HepG2 (cell line): ENCODE measurements at regions not wholly inside any gene's neighbourhood (a gene's known extent, or its start where the extent isn't known, plus 50 kb on each side); places are given as distances from the start of the nearest gene placed in this dataset.

ENCODE experiments used
- AGO1 ChIP-seq: fragments of 200-400 bp; formaldehyde crosslinking; IDR thresholded peaks from 2 replicates; pipeline ENCODE4 v1.6.1; 2017; ENCODE audit warnings: mild to moderate bottlenecking, low read depth, low read length, moderate library complexity; ENCODE audit not compliant: poor library complexity, severe bottlenecking
- ATF3 ChIP-seq: sonication (generic); formaldehyde crosslinking; IDR thresholded peaks from 2 replicates; pipeline ENCODE4 v1.4.0; 2020; ENCODE audit warnings: missing genetic modification reagents
- JUNB ChIP-seq: sonication (generic); formaldehyde crosslinking; IDR thresholded peaks from 2 replicates; pipeline ENCODE4 v1.8.0; 2022; ENCODE audit warnings: missing genetic modification reagents, mild to moderate bottlenecking, borderline replicate concordance
- NCOA2 ChIP-seq: sonication (generic); formaldehyde crosslinking; IDR thresholded peaks from 2 replicates; pipeline ENCODE4 v1.8.0; 2022; ENCODE audit warnings: inconsistent platforms
- RBAK ChIP-seq: sonication (generic); formaldehyde crosslinking; IDR thresholded peaks from 2 replicates; pipeline ENCODE4 v1.5.1; 2020; ENCODE audit warnings: mild to moderate bottlenecking, missing genetic modification reagents
- RCOR2 ChIP-seq: IDR thresholded peaks from 2 replicates; pipeline ENCODE4 v1.6.1; 2016; ENCODE audit warnings: missing biosample characterization, missing genetic modification reagents
- SETDB1 ChIP-seq: sonication (generic); formaldehyde crosslinking; IDR thresholded peaks from 2 replicates; pipeline ENCODE4 v1.5.1; 2020; ENCODE audit warnings: missing genetic modification reagents, mild to moderate bottlenecking, borderline replicate concordance
- TAF1 ChIP-seq: sonication (generic); formaldehyde crosslinking; IDR thresholded peaks from 2 replicates; pipeline ENCODE4 v1.4.0; 2020; ENCODE audit warnings: missing genetic modification reagents
- ZKSCAN8 ChIP-seq: IDR thresholded peaks from 2 replicates; pipeline ENCODE4 v1.6.1; 2016; ENCODE audit warnings: borderline replicate concordance, missing genetic modification reagents, missing compliant biosample characterization
- ZNF280D ChIP-seq: sonication (generic); formaldehyde crosslinking; IDR thresholded peaks from 2 replicates; pipeline ENCODE4 v1.5.1; 2020; ENCODE audit warnings: mild to moderate bottlenecking, missing genetic modification reagents
- ZNF318 ChIP-seq: sonication (generic); formaldehyde crosslinking; IDR thresholded peaks from 2 replicates; pipeline ENCODE4 v1.4.0; 2020; ENCODE audit warnings: mild to moderate bottlenecking, missing genetic modification reagents
- TF ChIP-seq, protein P1 (sequence below): sonication (generic); formaldehyde crosslinking; IDR thresholded peaks from 2 replicates; pipeline ENCODE4 v1.5.0; 2020; ENCODE audit warnings: mild to moderate bottlenecking, missing genetic modification reagents, moderate library complexity
- TF ChIP-seq, protein P2 (sequence below): sonication (generic); formaldehyde crosslinking; IDR thresholded peaks from 2 replicates; pipeline ENCODE4 v1.8.0; 2022; ENCODE audit warnings: mild to moderate bottlenecking, missing genetic modification reagents, moderate library complexity

DNA sequence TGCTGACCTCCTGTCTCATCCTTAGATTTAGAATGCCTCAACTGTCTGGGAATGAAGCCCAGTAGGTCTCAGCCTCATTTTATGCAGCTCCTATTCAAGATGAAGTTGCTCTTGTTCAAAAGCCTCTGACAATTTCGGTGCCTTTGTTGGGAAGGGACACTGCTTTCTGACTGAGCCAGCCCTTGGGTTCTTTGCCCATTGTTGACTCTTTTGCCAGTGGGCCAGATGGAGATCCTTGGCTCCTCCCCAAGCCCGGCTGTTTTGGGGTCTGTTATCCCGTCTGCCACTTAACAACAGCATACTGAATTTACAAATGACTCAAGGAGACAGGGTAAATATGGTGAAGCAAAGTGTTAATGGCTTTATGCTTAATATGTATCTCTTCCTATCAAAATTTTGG is 58.3 kb upstream of the PRKX start:
- TF ChIP-seq, protein P1, sequence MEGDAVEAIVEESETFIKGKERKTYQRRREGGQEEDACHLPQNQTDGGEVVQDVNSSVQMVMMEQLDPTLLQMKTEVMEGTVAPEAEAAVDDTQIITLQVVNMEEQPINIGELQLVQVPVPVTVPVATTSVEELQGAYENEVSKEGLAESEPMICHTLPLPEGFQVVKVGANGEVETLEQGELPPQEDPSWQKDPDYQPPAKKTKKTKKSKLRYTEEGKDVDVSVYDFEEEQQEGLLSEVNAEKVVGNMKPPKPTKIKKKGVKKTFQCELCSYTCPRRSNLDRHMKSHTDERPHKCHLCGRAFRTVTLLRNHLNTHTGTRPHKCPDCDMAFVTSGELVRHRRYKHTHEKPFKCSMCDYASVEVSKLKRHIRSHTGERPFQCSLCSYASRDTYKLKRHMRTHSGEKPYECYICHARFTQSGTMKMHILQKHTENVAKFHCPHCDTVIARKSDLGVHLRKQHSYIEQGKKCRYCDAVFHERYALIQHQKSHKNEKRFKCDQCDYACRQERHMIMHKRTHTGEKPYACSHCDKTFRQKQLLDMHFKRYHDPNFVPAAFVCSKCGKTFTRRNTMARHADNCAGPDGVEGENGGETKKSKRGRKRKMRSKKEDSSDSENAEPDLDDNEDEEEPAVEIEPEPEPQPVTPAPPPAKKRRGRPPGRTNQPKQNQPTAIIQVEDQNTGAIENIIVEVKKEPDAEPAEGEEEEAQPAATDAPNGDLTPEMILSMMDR (CRISPR knock-in tag): no peak
- TF ChIP-seq ZNF318 (no peak), ZNF280D (no peak), AGO1 (no peak), RCOR2 (no peak), TAF1 (CRISPR knock-in tag) (no peak), RBAK (CRISPR knock-in tag) (no peak), ZKSCAN8 (no peak), NCOA2 (no peak), ATF3 (CRISPR knock-in tag) (no peak), JUNB (CRISPR knock-in tag) (no peak), SETDB1 (CRISPR knock-in tag) (no peak)
- TF ChIP-seq, protein P2, sequence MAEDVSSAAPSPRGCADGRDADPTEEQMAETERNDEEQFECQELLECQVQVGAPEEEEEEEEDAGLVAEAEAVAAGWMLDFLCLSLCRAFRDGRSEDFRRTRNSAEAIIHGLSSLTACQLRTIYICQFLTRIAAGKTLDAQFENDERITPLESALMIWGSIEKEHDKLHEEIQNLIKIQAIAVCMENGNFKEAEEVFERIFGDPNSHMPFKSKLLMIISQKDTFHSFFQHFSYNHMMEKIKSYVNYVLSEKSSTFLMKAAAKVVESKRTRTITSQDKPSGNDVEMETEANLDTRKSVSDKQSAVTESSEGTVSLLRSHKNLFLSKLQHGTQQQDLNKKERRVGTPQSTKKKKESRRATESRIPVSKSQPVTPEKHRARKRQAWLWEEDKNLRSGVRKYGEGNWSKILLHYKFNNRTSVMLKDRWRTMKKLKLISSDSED (CRISPR knock-in tag): no peak
